HG02981 (cell line): ENCODE measurements at regions not wholly inside any gene's neighbourhood (a gene's known extent, or its start where the extent isn't known, plus 50 kb on each side); places are given as distances from the start of the nearest gene placed in this dataset.

ENCODE experiments used
- ATAC-seq: cut with Tn5 transposase; IDR thresholded peaks from one replicate; pipeline ENCODE4 v1.9.1; 2021; ENCODE audit warnings: mild to moderate bottlenecking, moderate library complexity; ENCODE audit not compliant: unreplicated experiment

GRCh38 chr4:132991111-132991510 lies 158.0 kb upstream of the PCDH10 start:
- ATAC-seq, result no peak

GRCh38 chr4:132992686-132993085 lies 156.4 kb upstream of the PCDH10 start:
- ATAC-seq, result no peak

GRCh38 chr4:132998585-132999230 lies 150.4 kb upstream of the PCDH10 start:
- no peak for ATAC-seq

- no peak for ATAC-seq
These were observed 149.1 kb upstream of the PCDH10 start for GRCh38 chr4:133000012-133000411.

- ATAC-seq, result no peak
These were observed 145.9 kb upstream of the PCDH10 start for GRCh38 chr4:133003169-133003568.

GRCh38 chr4:133014473-133015135 lies 134.5 kb upstream of the PCDH10 start:
- no peak for ATAC-seq

GRCh38 chr4:133045288-133045687 lies 103.8 kb upstream of the PCDH10 start:
- no peak for ATAC-seq

- ATAC-seq, result no peak
These were observed 102.9 kb upstream of the PCDH10 start for GRCh38 chr4:133046156-133046555.

- no peak for ATAC-seq
These were observed 90.4 kb upstream of the PCDH10 start for GRCh38 chr4:133058701-133059100.

GRCh38 chr4:133059117-133059516 lies 90.0 kb upstream of the PCDH10 start:
- no peak for ATAC-seq

- no peak for ATAC-seq
These were observed 86.2 kb upstream of the PCDH10 start for GRCh38 chr4:133062851-133063250.

- ATAC-seq, result no peak
These were observed 81.0 kb upstream of the PCDH10 start for GRCh38 chr4:133068083-133068482.

GRCh38 chr4:133081246-133081645 lies 67.8 kb upstream of the PCDH10 start:
- ATAC-seq, result no peak

GRCh38 chr4:133084421-133084820 lies 64.7 kb upstream of the PCDH10 start:
- no peak for ATAC-seq

- no peak for ATAC-seq
These were observed 53.5 kb upstream of the PCDH10 start for GRCh38 chr4:133095591-133095990.

GRCh38 chr4:133096972-133097371 lies 52.1 kb upstream of the PCDH10 start:
- no peak for ATAC-seq
